CD14-positive monocyte (primary cell): ENCODE measurements at regions not wholly inside any gene's neighbourhood (a gene's known extent, or its start where the extent isn't known, plus 50 kb on each side); places are given as distances from the start of the nearest gene placed in this dataset.

Source experiments
- DNase-seq, 3 donors: peaks; one replicate each; pipeline ENCODE4 v3.0.0-alpha.2; 2011 to 2022
- H2AFZ ChIP-seq: 2 replicates; pipeline ENCODE4 v1.6.0; 2012; ENCODE audit warnings: mild to moderate bottlenecking, low read depth, low read length, inconsistent platforms; ENCODE audit not compliant: insufficient read depth, poor library complexity, severe bottlenecking
- H3K27ac ChIP-seq, 2 donors: 1 replicate in 1 of 2; 2 replicates in 1 of 2; pipeline ENCODE4 v1.5.1; 2012 to 2013; ENCODE audit warnings: low read length in 2 of 2, control low read depth in 1 of 2, inconsistent platforms in 1 of 2, low read depth in 1 of 2, mild to moderate bottlenecking in 1 of 2
- H3K27me3 ChIP-seq, 2 donors: one replicate each; pipeline versions ENCODE4 v1.6.0 to v1.6.1; 2011 to 2013; ENCODE audit warnings: low read length in 2 of 2; ENCODE audit not compliant: control insufficient read depth in 2 of 2, insufficient read depth in 2 of 2
- H3K36me3 ChIP-seq, 2 donors: replicated peaks in 1 of 2; 1 replicate in 1 of 2; 2 replicates in 1 of 2; pipeline versions ENCODE4 v1.5.1 to v1.6.1; 2012 to 2013; ENCODE audit warnings: low read length in 2 of 2, control low read depth in 1 of 2, inconsistent platforms in 1 of 2, mild to moderate bottlenecking in 1 of 2; ENCODE audit not compliant: insufficient read depth in 2 of 2, control insufficient read depth in 1 of 2
- H3K4me1 ChIP-seq, 2 donors: 1 replicate in 1 of 2; 2 replicates in 1 of 2; pipeline versions ENCODE4 v1.5.1 to v1.6.1; 2012 to 2013; ENCODE audit warnings: low read length in 2 of 2, control low read depth in 1 of 2, inconsistent platforms in 1 of 2, mild to moderate bottlenecking in 1 of 2, moderate library complexity in 1 of 2; ENCODE audit not compliant: insufficient read depth in 2 of 2, control insufficient read depth in 1 of 2
- H3K4me2 ChIP-seq: replicated peaks from 2 replicates; pipeline ENCODE3; 2012; ENCODE audit warnings: low read length, moderate library complexity, mild to moderate bottlenecking; ENCODE audit not compliant: poor library complexity, severe bottlenecking; ENCODE audit errors: extremely low read depth
- H3K4me3 ChIP-seq, 3 experiments: fragments of 200-600 bp in 1 of 3; sonication (generic) in 1 of 3; replicated peaks in 1 of 3; 1 replicate in 2 of 3; 2 replicates in 1 of 3; pipeline ENCODE4 v1.5.1; 2011 to 2013; ENCODE audit warnings: low read length in 3 of 3, mild to moderate bottlenecking in 3 of 3, control low read depth in 2 of 3, low read depth in 2 of 3, inconsistent platforms in 1 of 3, moderate library complexity in 1 of 3
- H3K79me2 ChIP-seq: 2 replicates; pipeline ENCODE4 v1.6.0; 2012; ENCODE audit warnings: mild to moderate bottlenecking, control low read depth, inconsistent platforms, low read length, moderate library complexity; ENCODE audit not compliant: insufficient read depth
- H3K9ac ChIP-seq: 2 replicates; pipeline ENCODE4 v1.6.0; 2017; ENCODE audit warnings: low read length, mild to moderate bottlenecking; ENCODE audit not compliant: insufficient read depth, poor library complexity, severe bottlenecking
- H3K9me3 ChIP-seq, 2 donors: replicated peaks in 1 of 2; 1 replicate in 1 of 2; 2 replicates in 1 of 2; pipeline versions ENCODE4 v1.5.1 to v1.6.1; 2012 to 2013; ENCODE audit warnings: low read length in 2 of 2, control low read depth in 1 of 2; ENCODE audit not compliant: control insufficient read depth in 1 of 2, insufficient read depth in 1 of 2
- H4K20me1 ChIP-seq: 2 replicates; pipeline ENCODE4 v1.6.0; 2012; ENCODE audit warnings: mild to moderate bottlenecking, low read length, control low read depth, moderate library complexity; ENCODE audit not compliant: insufficient read depth
- H3K27ac Mint-ChIP-seq, 7 donors: one replicate each; pipeline ENCODE4 v1.8.0; 2020; ENCODE audit warnings: mild to moderate bottlenecking in 7 of 7, mixed read lengths in 7 of 7, moderate library complexity in 6 of 7, inconsistent platforms in 2 of 7
- H3K27me3 Mint-ChIP-seq, 3 donors: one replicate each; pipeline ENCODE4 v1.8.0; 2021 to 2022; ENCODE audit warnings: low read depth in 3 of 3, mild to moderate bottlenecking in 3 of 3, mixed read lengths in 3 of 3, moderate library complexity in 3 of 3, inconsistent platforms in 1 of 3
- H3K36me3 Mint-ChIP-seq, 2 donors: one replicate each; pipeline ENCODE4 v1.8.0; 2020; ENCODE audit warnings: mixed read lengths in 2 of 2, inconsistent platforms in 1 of 2, mild to moderate bottlenecking in 1 of 2
- H3K4me1 Mint-ChIP-seq: one replicate; pipeline ENCODE4 v1.8.0; 2020; ENCODE audit warnings: mild to moderate bottlenecking, mixed read lengths
- H3K4me3 Mint-ChIP-seq, 2 donors: one replicate each; pipeline ENCODE4 v1.8.0; 2020; ENCODE audit warnings: mild to moderate bottlenecking in 2 of 2, mixed read lengths in 2 of 2, moderate library complexity in 1 of 2
- H3K9me3 Mint-ChIP-seq, 7 donors: one replicate each; pipeline ENCODE4 v1.8.0; 2020 to 2022; ENCODE audit warnings: mixed read lengths in 7 of 7, mild to moderate bottlenecking in 6 of 7, moderate library complexity in 6 of 7, inconsistent platforms in 2 of 7
- CTCF ChIP-seq: fragments of 200-600 bp; IDR thresholded peaks from one replicate; pipeline ENCODE4 v1.8.0; 2022; ENCODE audit warnings: antibody characterized with exemption, mild to moderate bottlenecking
- WGBS: methylation state at CpG from one replicate; pipeline ENCODE4 v1.1.5; 2013; ENCODE audit warnings: missing lambda C conversion rate; ENCODE audit not compliant: insufficient coverage; 5-methylcytosine and 5-hydroxymethylcytosine counted together
- intact Hi-C, 2 donors: fragments of 100-400 bp; cut with micrococcal nuclease; formaldehyde crosslinking; loops; one replicate each; pipeline versions ENCODE4 v1.15.0 to v1.15.1; 2023

- H3K79me2 ChIP-seq = no peaks in the 10 kb centered on the region
- Mint-ChIP-seq H3K27me3 (peaks cover 3 to 20% (median 17%) of the 10 kb centered on the region in 3 donors), H3K9me3 (peaks cover 0 to 2% (median 0%) of the 10 kb centered on the region in 7 donors), H3K4me1 (no peaks in the 10 kb centered on the region), H3K36me3 (no peaks in the 10 kb centered on the region), H3K27ac (no peak overlapping the region), H3K4me3 (no peak overlapping the region)
- H3K9me3 ChIP-seq = no peaks in the 10 kb centered on the region
- H3K4me2 ChIP-seq = no peak overlapping the region
- H3K36me3 ChIP-seq = no peaks in the 10 kb centered on the region
- no peak for TF ChIP-seq CTCF
- H3K9ac ChIP-seq = no peak overlapping the region
- no peaks in the 10 kb centered on the region for H3K27me3 ChIP-seq
- no peaks in the 10 kb centered on the region for H3K4me1 ChIP-seq
- H3K4me3 ChIP-seq = no peak overlapping the region
- H2AFZ ChIP-seq = no peak overlapping the region
- H4K20me1 ChIP-seq = no peaks in the 10 kb centered on the region
- no peak overlapping the region for H3K27ac ChIP-seq
- WGBS = 60% methylated on average over 1 of the region's 11 CpGs
- intact Hi-C loops = no loop called here
- DNase-seq = no peak
Measured at GRCh38 chr9:135295551-135296300, 183.9 kb upstream of the PPP1R26 start.

DNA sequence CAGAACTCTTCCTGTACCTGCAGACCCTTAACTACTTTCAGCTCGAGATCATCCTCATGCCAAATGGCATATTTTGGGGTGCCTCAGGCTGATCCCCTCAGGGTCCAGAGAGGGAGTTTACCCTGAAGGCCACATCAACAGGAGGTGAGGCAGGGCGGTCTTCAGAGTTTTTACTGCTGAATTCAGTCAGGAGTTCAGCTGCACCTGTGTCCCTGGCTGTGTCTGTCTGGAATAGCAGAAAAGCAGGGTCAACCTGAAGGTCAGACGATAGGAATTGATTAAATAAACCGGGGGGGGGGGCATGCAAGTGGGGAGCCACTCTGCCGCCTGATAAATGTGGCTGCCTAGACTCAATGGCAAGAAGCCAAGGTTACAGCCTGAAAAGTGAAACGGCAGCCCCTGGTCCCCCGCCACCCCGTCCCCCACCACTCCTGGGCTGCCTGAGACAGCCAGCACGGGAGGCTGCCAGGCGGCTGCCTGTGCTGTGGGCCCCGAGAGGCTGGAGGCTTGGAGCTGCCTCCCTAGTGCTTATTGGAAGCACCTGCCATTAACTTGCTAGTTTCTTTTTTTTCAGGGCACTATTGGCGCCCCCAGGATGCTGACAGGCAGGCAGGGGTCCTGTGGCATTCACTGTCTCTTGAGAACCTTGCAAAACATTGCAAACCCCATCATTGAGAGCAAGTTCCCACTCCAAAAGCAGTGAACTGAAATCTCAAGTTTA, 182.7 kb upstream of the PPP1R26 start:
- no peaks in the 10 kb centered on the region for H3K79me2 ChIP-seq
- no peaks in the 10 kb centered on the region for H4K20me1 ChIP-seq
- H3K27ac Mint-ChIP-seq = no peak overlapping the region
- H3K4me3 ChIP-seq = no peak overlapping the region
- no peak for TF ChIP-seq CTCF
- H3K4me1 ChIP-seq = no peaks in the 10 kb centered on the region
- no peak overlapping the region for H2AFZ ChIP-seq
- no peaks in the 10 kb centered on the region for H3K4me1 Mint-ChIP-seq
- no peaks in the 10 kb centered on the region for H3K27me3 ChIP-seq
- 76% methylated on average over 8 of the region's 12 CpGs for WGBS
- H3K9me3 ChIP-seq = no peaks in the 10 kb centered on the region
- H3K9ac ChIP-seq = no peak overlapping the region
- peaks cover 0 to 2% (median 0%) of the 10 kb centered on the region in 7 donors for H3K9me3 Mint-ChIP-seq
- H3K27me3 Mint-ChIP-seq = peaks cover 3 to 22% (median 12%) of the 10 kb centered on the region in 3 donors
- H3K27ac ChIP-seq = no peak overlapping the region
- H3K4me2 ChIP-seq = no peak overlapping the region
- DNase-seq = no peak
- no peak overlapping the region for H3K4me3 Mint-ChIP-seq
- no peaks in the 10 kb centered on the region for H3K36me3 ChIP-seq
- intact Hi-C loops = no loop called here
- H3K36me3 Mint-ChIP-seq = no peaks in the 10 kb centered on the region
